ENCODE measurements at regions not wholly inside any gene's neighbourhood (a gene's known extent, or its start where the extent isn't known, plus 50 kb on each side); places are given as distances from the start of the nearest gene placed in this dataset.

DNA sequence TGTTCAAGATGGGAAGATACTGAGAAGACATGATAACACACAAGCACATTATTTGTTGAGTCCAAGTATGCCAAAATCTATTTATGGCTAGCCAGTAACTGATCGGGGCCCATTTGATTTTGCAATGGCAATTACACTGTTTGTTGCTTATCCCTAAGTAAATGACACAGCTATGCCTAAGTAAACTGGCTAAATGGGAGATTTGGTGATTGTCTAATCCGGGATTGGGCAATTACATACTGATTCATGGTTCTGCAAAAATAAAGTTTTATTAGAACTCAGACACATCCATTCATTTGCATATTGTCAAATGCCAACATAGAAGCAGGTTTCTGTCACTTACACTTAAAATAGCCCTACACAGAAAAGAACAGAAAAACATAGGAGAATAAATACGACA lies 140.2 kb upstream of the TBL1X start:
- TF ChIP-seq, protein P1, sequence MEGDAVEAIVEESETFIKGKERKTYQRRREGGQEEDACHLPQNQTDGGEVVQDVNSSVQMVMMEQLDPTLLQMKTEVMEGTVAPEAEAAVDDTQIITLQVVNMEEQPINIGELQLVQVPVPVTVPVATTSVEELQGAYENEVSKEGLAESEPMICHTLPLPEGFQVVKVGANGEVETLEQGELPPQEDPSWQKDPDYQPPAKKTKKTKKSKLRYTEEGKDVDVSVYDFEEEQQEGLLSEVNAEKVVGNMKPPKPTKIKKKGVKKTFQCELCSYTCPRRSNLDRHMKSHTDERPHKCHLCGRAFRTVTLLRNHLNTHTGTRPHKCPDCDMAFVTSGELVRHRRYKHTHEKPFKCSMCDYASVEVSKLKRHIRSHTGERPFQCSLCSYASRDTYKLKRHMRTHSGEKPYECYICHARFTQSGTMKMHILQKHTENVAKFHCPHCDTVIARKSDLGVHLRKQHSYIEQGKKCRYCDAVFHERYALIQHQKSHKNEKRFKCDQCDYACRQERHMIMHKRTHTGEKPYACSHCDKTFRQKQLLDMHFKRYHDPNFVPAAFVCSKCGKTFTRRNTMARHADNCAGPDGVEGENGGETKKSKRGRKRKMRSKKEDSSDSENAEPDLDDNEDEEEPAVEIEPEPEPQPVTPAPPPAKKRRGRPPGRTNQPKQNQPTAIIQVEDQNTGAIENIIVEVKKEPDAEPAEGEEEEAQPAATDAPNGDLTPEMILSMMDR (IDR thresholded peaks at IDR 0.05; ENCODE audit: borderline replicate concordance, extremely low read depth, low read length, poor library complexity, severe bottlenecking): no peak
- TF ChIP-seq EZH2 (IDR thresholded peaks at IDR 0.05; ENCODE audit: borderline replicate concordance, low read depth, low read length, severe bottlenecking): no peak
